Activated CD4-positive, alpha-beta T cell treated with anti-CD3 and anti-CD28 coated beads for 36 hours (primary cell): ENCODE measurements at regions not wholly inside any gene's neighbourhood (a gene's known extent, or its start where the extent isn't known, plus 50 kb on each side); places are given as distances from the start of the nearest gene placed in this dataset.
A peak's percentile ranks its signal among the peaks of the same experiment; 100 is the strongest.

ENCODE experiments used
- ATAC-seq: fragments of 200-7000 bp; cut with Tn5 transposase; one replicate; pipeline ENCODE4 v1.10.0; 2021; ENCODE audit warnings: mild to moderate bottlenecking, moderate library complexity
- CTCF ChIA-PET: fragments of 350-600 bp; sonication (Branson Sonifier 250); formaldehyde crosslinking; loops from one replicate; lab custom pipeline; 2021; ENCODE audit warnings: antibody characterized with exemption; lab: Charles Lee
- POLR2A ChIA-PET: fragments of 350-600 bp; sonication (Branson Sonifier 250); formaldehyde crosslinking; loops from one replicate; lab custom pipeline; 2021; ENCODE audit warnings: antibody characterized with exemption, inconsistent platforms; lab: Charles Lee
- DNase-seq: peaks from one replicate; pipeline ENCODE4 v3.0.0-alpha.2; 2020
- H3K27ac Mint-ChIP-seq: one replicate; pipeline ENCODE4 v1.8.0; 2021; ENCODE audit warnings: mixed read lengths
- H3K27me3 Mint-ChIP-seq: one replicate; pipeline ENCODE4 v1.8.0; 2021; ENCODE audit warnings: mixed read lengths
- H3K36me3 Mint-ChIP-seq: one replicate; pipeline ENCODE4 v1.8.0; 2021; ENCODE audit warnings: low read depth, mixed read lengths
- H3K4me1 Mint-ChIP-seq: one replicate; pipeline ENCODE4 v1.8.0; 2021; ENCODE audit warnings: mixed read lengths
- H3K4me3 Mint-ChIP-seq: one replicate; pipeline ENCODE4 v1.8.0; 2021; ENCODE audit warnings: mild to moderate bottlenecking, moderate library complexity, mixed read lengths
- H3K9me3 Mint-ChIP-seq: one replicate; pipeline ENCODE4 v1.8.0; 2021; ENCODE audit warnings: low read depth, mixed read lengths
- intact Hi-C, 2 experiments: fragments of 100-400 bp; cut with DNase I in 1 of 2; cut with micrococcal nuclease in 1 of 2; formaldehyde crosslinking; loops; one replicate each; pipeline versions ENCODE4 v1.14.2 to v1.15.1; 2022 to 2024; cut with DNase I, micrococcal nuclease

DNA sequence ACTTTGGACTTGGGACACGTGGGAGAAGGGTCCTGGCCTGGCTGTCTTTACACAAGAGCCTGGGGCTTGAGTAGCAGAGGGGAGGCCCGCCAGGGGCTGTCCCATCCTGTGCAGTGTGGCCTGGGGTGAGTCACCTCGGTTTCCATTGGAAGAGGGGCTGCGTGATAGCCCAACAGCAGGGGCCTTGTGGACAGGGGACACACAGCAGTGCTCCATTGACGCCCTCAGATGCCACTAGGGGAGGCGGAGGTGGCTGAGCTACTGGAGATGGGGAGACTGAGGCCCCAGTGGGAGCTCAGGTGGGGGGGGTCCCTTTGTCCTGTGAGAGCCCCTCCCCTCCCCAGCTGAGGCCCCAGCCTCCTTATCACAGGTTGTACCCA, 50.0 kb upstream of the RNU6ATAC start:
- Mint-ChIP-seq H3K9me3 (no peaks in the 10 kb centered on the region), H3K4me1 (no peaks in the 10 kb centered on the region), H3K27ac (no peak overlapping the region), H3K36me3 (no peaks in the 10 kb centered on the region), H3K27me3 (no peaks in the 10 kb centered on the region), H3K4me3 (no peak overlapping the region)
- ChIA-PET POLR2A (no interaction called here), CTCF (interaction anchor here (0.6 kb wide), 1 partner anchor 126 kb away, joined by 3 read pairs; no protein-coding TSS in a partner anchor)
- DNase-seq (peak; percentile 17), ATAC-seq (no peak)
- intact Hi-C loops: no loop called here

DNA sequence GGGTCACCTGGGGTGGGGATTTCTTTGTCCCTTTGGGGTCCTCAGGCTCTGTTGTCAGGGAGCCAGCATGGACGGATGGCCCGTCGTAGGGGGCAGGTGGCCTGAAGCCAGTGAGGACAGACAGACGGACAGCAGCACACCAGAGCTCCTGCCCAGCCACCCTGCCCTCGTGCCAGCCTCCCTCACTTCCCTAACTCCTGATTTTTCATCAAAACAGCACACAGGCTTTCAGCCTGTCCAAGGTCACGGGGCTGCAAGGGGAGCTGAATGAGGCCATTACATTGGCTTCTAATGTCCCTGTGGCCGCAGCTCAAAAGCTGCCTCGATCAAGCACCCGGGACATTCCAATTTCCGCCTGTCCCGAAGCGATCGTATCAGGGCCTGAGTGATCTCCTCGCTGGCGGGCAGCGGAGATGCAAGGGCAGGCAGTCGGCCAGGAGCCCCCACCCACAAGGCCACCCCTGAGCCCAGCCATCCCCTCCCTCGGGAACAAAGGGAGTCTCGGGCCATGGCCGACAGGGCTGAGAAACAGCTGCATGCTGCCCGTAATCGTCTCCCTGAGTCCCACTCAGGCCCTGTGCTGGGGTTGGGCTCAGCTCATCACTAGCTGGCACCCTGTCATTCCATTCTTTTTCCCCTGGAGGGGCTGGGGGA, 50.5 kb upstream of the RNU6ATAC start:
- Mint-ChIP-seq H3K4me3 (no peak overlapping the region), H3K27ac (no peak overlapping the region), H3K4me1 (no peaks in the 10 kb centered on the region), H3K27me3 (no peaks in the 10 kb centered on the region), H3K36me3 (no peaks in the 10 kb centered on the region), H3K9me3 (no peaks in the 10 kb centered on the region)
- no peak for DNase-seq
- ChIA-PET POLR2A (no interaction called here), CTCF (interaction anchor here (0.6 kb wide), 1 partner anchor 127 kb away, joined by 3 read pairs; no protein-coding TSS in a partner anchor)
- intact Hi-C loops: no loop called here
- ATAC-seq: no peak

DNA sequence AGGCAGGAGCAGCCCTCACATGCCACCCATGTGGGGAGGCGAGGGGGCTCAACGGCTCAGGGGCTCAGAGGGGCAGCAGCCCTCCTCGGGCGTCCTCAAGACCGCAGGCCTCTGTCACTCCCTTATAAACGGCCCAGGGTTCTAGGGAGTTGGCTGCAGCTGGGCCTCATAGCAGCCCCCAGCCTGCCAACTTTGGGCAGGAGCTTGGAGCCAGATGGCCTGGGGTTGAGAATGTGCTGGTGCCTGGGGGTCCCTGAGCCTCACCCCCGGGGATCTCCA, 51.0 kb upstream of the RNU6ATAC start:
- ChIA-PET CTCF (no interaction called here), POLR2A (no interaction called here)
- Mint-ChIP-seq H3K9me3 (no peaks in the 10 kb centered on the region), H3K36me3 (no peaks in the 10 kb centered on the region), H3K4me3 (no peak overlapping the region), H3K27me3 (no peaks in the 10 kb centered on the region), H3K4me1 (no peaks in the 10 kb centered on the region), H3K27ac (no peak overlapping the region)
- no peak for DNase-seq
- no peak for ATAC-seq
- intact Hi-C loops: no loop called here

DNA sequence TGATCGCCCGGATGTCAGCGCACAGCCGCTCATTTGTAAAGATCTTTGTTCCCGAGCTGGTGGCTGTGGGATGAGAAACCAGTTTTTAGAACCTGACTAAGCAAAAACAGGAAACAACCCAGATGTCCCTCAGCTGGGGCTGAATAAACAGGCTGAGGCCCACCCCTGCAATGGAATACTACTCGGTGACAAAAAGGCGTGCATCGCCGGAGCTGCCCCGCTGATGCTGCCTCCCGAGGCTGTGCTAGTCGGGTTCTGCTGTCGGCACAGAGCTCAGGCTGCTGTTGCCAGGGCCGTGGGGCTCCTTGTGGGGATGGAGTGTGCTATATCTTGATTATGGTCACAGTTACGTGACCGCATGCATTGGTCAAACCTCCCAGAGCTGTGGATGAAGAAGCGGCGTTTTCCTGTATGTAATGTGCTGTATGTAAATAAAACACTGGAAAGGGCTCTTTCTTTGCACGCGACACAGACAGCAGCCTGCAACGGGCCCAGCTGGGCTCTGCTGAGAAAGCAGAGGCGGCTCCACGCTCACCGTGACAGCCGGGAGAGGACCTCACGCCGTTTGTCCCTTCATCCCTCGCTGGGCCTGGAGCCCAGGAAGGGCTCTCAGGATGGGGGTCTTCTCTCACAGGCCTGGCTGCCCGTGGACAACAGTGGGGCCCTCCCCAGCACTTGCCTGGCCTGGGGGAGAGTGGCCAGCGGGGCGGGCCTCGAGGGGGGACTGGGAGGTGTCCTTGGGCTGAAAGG, 51.5 kb upstream of the RNU6ATAC start:
- intact Hi-C loops: no loop called here
- H3K36me3 Mint-ChIP-seq: no peaks in the 10 kb centered on the region
- ChIA-PET POLR2A (no interaction called here), CTCF (no interaction called here)
- H3K4me3 Mint-ChIP-seq: no peak overlapping the region
- ATAC-seq (no peak), DNase-seq (no peak)
- no peaks in the 10 kb centered on the region for H3K27me3 Mint-ChIP-seq
- no peaks in the 10 kb centered on the region for H3K4me1 Mint-ChIP-seq
- no peaks in the 10 kb centered on the region for H3K9me3 Mint-ChIP-seq
- H3K27ac Mint-ChIP-seq: no peak overlapping the region

DNA sequence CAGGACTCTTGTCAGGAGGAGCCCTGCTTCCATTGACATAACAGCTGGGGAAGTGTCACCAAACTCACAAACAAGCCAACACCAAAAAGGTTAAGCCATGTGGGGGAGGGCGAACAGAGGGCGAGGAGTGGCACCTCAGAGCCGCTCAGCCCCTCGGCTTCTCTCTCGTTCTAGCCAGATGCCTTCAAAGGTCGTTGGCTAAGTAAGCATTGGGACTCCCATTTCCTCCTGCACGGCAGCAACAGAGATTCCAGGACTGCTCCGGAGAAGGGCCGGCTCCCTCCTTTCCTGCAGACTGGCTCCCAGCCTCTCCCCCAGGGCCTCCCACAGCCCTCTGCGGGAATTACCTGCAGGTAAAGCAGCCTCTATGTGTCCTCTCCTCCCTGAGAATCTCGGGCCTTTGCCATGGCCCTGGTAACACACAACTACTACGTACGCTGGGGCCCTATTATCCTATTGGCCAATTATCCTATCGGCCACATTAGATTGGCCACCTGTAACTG, 52.1 kb upstream of the RNU6ATAC start:
- no peak for DNase-seq
- intact Hi-C loops: no loop called here
- Mint-ChIP-seq H3K27ac (no peak overlapping the region), H3K4me1 (no peaks in the 10 kb centered on the region), H3K9me3 (no peaks in the 10 kb centered on the region), H3K36me3 (no peaks in the 10 kb centered on the region), H3K4me3 (no peak overlapping the region), H3K27me3 (no peaks in the 10 kb centered on the region)
- ChIA-PET CTCF (no interaction called here), POLR2A (no interaction called here)
- no peak for ATAC-seq

DNA sequence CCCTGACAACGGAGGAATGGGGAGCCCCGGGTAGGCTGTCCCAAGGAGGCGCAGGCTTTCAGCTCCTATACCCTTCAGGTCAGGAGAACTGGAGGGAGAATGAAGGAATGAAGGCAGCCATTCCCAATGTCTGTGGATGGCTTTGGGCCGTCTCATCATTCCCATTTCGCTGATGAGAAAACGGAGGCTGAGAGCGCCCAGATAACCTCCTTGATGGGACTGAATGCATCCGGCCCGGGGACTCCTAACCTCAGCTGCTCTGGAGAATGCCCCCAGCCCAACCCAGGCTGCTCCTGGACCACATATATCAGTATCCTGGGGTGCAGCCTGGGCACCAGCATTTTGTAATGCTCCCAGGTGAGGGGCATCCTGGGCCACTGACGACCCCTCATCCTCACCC, 52.6 kb upstream of the RNU6ATAC start:
- no peak for DNase-seq
- no peak overlapping the region for H3K4me3 Mint-ChIP-seq
- ChIA-PET POLR2A (no interaction called here), CTCF (interaction anchor here (0.8 to 1.3 kb wide), 2 partner anchors 24 to 46 kb away, joined by 3 to 5 read pairs; no protein-coding TSS in a partner anchor)
- H3K27me3 Mint-ChIP-seq: no peaks in the 10 kb centered on the region
- H3K36me3 Mint-ChIP-seq: no peaks in the 10 kb centered on the region
- H3K27ac Mint-ChIP-seq: no peak overlapping the region
- H3K9me3 Mint-ChIP-seq: no peaks in the 10 kb centered on the region
- H3K4me1 Mint-ChIP-seq: no peaks in the 10 kb centered on the region
- intact Hi-C loops: no loop called here
- no peak for ATAC-seq

DNA sequence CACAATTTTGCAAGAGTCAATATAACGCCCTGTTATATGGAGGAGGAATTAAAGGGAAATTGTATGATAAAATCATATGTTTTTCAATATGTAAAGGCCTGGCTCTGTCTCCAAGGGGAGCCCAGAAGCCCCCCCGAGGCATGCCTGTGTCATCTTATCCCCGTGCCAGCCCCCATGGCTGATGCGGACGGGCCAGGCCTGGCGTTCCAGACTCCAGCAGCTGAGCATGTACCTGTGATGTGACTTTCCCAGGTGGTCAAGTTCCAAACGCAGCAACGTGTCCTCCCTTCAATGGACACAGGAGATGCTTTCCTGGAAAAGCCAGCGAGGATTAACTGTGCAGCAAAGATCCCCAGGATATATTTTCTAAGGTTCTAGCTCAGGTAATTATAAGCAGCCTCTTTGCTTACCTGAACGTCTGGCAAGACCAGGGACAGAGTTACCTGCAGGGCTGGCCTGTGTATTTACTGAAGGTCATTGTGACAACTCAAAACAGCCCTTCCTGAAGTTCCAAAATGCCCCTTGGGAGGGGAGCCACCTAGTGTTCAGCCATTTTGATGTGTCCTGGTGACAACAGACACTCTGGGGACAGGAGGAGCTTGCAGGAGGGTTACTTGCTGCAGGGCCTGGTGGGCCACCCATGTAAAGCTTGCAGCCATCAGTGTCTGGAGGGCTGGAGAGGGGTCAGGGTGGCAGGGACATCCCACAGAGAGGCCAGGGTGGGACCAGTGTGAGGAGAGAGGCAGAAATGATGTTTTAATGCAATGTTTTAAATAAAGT, 53.3 kb upstream of the RNU6ATAC start:
- no peaks in the 10 kb centered on the region for H3K36me3 Mint-ChIP-seq
- H3K27ac Mint-ChIP-seq: no peak overlapping the region
- no peaks in the 10 kb centered on the region for H3K4me1 Mint-ChIP-seq
- no peaks in the 10 kb centered on the region for H3K27me3 Mint-ChIP-seq
- no peaks in the 10 kb centered on the region for H3K9me3 Mint-ChIP-seq
- intact Hi-C loops: no loop called here
- ChIA-PET CTCF (interaction anchor here (0.8 to 1.3 kb wide), 2 partner anchors 24 to 47 kb away, joined by 3 to 5 read pairs; no protein-coding TSS in a partner anchor), POLR2A (no interaction called here)
- no peak overlapping the region for H3K4me3 Mint-ChIP-seq
- no peak for ATAC-seq
- DNase-seq: no peak

DNA sequence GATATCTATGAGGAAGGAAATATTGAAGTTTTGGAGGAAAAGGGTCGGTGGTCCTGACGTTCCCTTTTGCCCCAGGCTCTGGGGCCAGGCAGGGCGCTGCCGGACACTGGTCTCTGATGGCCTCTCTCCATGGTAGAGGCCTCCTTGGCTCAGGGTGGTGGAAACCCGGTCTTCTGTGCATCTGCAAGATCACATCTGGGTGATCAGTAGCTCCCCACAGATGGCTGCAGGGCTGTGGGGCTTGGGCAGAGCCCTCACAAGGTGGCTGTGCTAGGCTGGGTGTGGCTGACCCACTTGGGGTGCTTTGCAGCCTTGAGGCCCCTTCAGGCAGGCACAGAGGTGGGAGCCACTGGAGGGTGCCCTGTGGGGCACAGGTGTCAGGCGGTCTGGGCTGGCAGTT, 53.9 kb upstream of the RNU6ATAC start:
- no peak overlapping the region for H3K27ac Mint-ChIP-seq

DNA sequence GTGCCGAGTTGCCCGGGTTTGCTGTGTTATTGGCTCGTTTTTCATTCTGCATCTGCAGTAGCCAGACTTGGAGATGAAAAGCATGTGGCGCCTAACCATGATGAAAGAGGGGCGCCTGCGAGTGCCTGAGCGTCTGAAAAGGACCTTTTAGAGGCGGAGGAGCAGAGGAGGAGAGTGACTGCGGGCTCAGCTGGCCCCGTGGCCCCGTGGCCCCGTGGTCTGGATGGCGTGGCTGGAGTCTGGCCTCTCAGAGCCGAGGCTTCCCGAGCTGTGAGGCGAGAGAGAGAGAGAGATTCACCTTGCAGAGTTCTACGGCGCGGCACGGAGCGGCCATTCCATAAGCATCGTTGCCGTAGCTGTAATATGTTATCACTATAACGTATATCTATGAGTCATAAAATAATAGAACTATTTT, 55.3 kb upstream of the RNU6ATAC start:
- no peaks in the 10 kb centered on the region for H3K4me1 Mint-ChIP-seq
- no peaks in the 10 kb centered on the region for H3K9me3 Mint-ChIP-seq
- H3K36me3 Mint-ChIP-seq: no peaks in the 10 kb centered on the region
- H3K4me3 Mint-ChIP-seq: no peak overlapping the region
- no peak overlapping the region for H3K27ac Mint-ChIP-seq
- H3K27me3 Mint-ChIP-seq: no peaks in the 10 kb centered on the region
- intact Hi-C loops: no loop called here
- POLR2A ChIA-PET: no interaction called here
- ATAC-seq (no peak), DNase-seq (no peak)
- CTCF ChIA-PET: no interaction called here

More for the DNA sequence above, 53.9 kb upstream of the RNU6ATAC start:
- H3K9me3 Mint-ChIP-seq: no peaks in the 10 kb centered on the region
- no peaks in the 10 kb centered on the region for H3K4me1 Mint-ChIP-seq
- ATAC-seq (no peak), DNase-seq (no peak)
- no peak overlapping the region for H3K4me3 Mint-ChIP-seq
- ChIA-PET POLR2A (no interaction called here), CTCF (interaction anchor here (1.3 kb wide), 1 partner anchor 47 kb away, joined by 5 read pairs; no protein-coding TSS in a partner anchor)
- no peaks in the 10 kb centered on the region for H3K27me3 Mint-ChIP-seq
- intact Hi-C loops: no loop called here
- no peaks in the 10 kb centered on the region for H3K36me3 Mint-ChIP-seq

DNA sequence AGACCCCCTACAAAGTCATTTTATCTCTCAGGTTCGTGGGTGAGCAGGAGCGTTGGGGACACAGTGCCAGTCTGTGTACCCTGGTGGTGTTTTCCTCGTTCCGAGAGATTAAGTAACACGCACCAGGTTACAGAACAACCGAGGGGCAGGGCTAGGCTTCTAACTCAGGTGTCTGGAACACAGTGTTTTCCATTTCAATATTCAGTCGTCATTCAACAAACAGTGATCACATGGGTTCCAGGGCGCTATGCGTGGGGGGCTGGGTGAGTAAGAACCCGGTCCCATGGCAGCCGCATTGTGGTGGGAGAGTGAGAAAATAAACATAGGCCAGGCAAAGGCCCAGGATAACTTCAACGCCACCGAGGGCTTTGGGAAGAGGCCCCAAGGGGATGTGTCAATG, 55.9 kb upstream of the RNU6ATAC start:
- ATAC-seq: no peak
- Mint-ChIP-seq H3K4me1 (no peaks in the 10 kb centered on the region), H3K36me3 (no peaks in the 10 kb centered on the region), H3K27ac (no peak overlapping the region), H3K4me3 (no peak overlapping the region), H3K27me3 (no peaks in the 10 kb centered on the region), H3K9me3 (no peaks in the 10 kb centered on the region)
- intact Hi-C loops: no loop called here
- ChIA-PET POLR2A (no interaction called here), CTCF (no interaction called here)
- DNase-seq: no peak

DNA sequence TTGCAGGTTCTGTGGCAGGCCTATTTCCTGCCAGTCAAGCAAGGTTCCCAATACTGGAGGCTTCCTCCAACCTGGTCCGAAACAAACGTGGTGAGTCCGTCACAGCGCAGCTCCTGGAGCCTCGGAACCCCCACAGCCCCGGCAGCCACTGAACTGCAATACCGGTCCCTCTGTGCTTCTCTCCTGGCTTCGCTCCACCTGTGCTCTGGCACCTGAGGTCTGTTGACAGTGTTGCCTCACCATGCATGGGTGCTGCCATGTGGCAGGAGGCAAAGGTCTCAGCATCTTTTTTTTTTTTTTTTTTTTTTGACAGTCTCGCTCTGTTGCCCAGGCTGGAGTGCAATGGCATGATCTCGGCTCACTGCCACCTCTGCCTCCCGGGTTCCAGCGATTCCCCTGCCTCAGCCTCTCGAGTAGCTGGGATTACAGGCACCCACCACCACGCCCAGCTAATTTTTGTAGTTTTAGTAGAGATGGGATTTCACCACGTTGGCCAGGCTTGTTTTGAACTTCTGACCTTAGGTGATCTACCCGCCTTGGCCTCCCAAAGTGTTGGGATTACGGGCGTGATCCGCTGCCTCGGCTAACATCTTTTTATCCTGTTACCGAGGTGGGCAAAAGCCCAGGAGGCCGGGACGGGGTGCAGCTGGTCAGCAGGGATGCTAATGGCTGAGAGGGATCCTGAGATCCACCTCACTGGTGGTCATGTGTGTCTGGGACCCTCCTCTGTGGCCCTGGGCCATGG, 57.1 kb upstream of the RNU6ATAC start:
- H3K27ac Mint-ChIP-seq: no peak overlapping the region
- no peaks in the 10 kb centered on the region for H3K36me3 Mint-ChIP-seq
- ATAC-seq (no peak), DNase-seq (no peak)
- intact Hi-C loops: no loop called here
- CTCF ChIA-PET: interaction anchor here (0.6 kb wide), 1 partner anchor 345 kb away, joined by 3 read pairs; no protein-coding TSS in a partner anchor
- POLR2A ChIA-PET: no interaction called here
- no peak overlapping the region for H3K4me3 Mint-ChIP-seq
- H3K4me1 Mint-ChIP-seq: no peaks in the 10 kb centered on the region
- H3K9me3 Mint-ChIP-seq: no peaks in the 10 kb centered on the region
- H3K27me3 Mint-ChIP-seq: no peaks in the 10 kb centered on the region
